ENCODE measurements at regions not wholly inside any gene's neighbourhood (a gene's known extent, or its start where the extent isn't known, plus 50 kb on each side); places are given as distances from the start of the nearest gene placed in this dataset.

- TF ChIP-seq ZNF212 (CRISPR knock-in tag; IDR thresholded peaks at IDR 0.05) = no peak
- TF ChIP-seq, protein P1, sequence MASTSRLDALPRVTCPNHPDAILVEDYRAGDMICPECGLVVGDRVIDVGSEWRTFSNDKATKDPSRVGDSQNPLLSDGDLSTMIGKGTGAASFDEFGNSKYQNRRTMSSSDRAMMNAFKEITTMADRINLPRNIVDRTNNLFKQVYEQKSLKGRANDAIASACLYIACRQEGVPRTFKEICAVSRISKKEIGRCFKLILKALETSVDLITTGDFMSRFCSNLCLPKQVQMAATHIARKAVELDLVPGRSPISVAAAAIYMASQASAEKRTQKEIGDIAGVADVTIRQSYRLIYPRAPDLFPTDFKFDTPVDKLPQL (IDR thresholded peaks at IDR 0.05; ENCODE audit: extremely low read depth, insufficient read length) = no peak
- no peak for TF ChIP-seq ZNF586 (CRISPR knock-in tag; conservative IDR thresholded peaks at IDR 0.05)
- TF ChIP-seq HNRNPUL1 (IDR thresholded peaks at IDR 0.05; ENCODE audit: low read length) = no peak
- no peak for TF ChIP-seq KDM4B (IDR thresholded peaks at IDR 0.05; ENCODE audit: borderline replicate concordance in 2 of 2, low read depth in 1 of 2)
- no peak for TF ChIP-seq ZBTB8A (IDR thresholded peaks at IDR 0.05; ENCODE audit: partially characterized antibody)
- TF ChIP-seq PTBP1 (IDR thresholded peaks at IDR 0.05; ENCODE audit: low read depth, low read length) = no peak
- no peak for TF ChIP-seq EP300 (IDR thresholded peaks at IDR 0.05; ENCODE audit: low read length)
These were observed 257.2 kb upstream of the GLI3 start for GRCh38 chr7:42494199-42494710.

All from K562 (cell line).